ENCODE measurements at regions not wholly inside any gene's neighbourhood (a gene's known extent, or its start where the extent isn't known, plus 50 kb on each side); places are given as distances from the start of the nearest gene placed in this dataset.

- DNase-seq: no peak
Observed at GRCh38 chr16:72262711-72263110, 90.8 kb upstream of the PMFBP1 start.

DNA sequence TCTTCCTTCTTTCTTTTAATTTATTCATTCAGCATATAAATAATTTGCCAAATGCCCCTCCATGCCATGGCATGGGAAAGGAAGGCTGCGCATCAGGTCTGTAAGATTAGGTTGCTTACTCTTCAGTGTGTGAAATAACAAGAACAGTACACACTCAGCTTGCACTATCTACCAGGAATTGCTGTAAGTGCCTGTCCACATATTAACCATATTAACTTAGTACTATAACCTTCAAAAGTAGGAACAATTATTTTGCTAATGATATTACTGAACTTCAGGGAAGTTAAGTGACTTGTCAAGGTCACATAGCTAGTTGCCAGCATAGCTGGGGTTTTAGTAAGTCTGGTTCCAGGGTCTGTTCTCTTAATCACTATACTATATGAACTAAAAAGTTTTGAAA is 89.2 kb upstream of the PMFBP1 start:
- no peak for DNase-seq

- no peak for DNase-seq
Observed at GRCh38 chr16:72256398-72257066, 84.6 kb upstream of the PMFBP1 start.

- DNase-seq: no peak
Observed at GRCh38 chr16:72255786-72256185, 83.8 kb upstream of the PMFBP1 start.

GRCh38 chr16:72247821-72248253 is 75.9 kb upstream of the PMFBP1 start:
- no peak for DNase-seq

GRCh38 chr16:72246423-72246822 is 74.5 kb upstream of the PMFBP1 start:
- no peak for DNase-seq

DNA sequence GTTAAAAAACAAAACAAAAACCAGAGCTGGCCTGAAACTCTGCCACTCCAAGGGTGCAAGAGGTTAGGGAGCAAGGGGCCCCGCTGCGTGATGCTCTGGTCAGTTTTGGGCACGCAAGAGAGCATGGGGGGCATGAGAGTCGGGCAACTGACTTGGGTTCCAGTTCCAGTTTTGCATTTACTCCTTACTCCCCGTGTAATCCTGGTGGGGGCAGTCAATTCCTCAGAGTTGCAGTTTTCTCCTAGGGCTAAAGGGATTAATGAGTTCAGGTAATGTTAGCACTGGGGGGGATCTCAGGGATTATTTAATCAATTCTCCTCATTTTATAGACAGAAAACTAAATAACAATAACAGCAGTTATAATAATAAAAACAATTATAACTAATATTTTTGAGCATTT is 72.9 kb upstream of the PMFBP1 start:
- DNase-seq: no peak

DNA sequence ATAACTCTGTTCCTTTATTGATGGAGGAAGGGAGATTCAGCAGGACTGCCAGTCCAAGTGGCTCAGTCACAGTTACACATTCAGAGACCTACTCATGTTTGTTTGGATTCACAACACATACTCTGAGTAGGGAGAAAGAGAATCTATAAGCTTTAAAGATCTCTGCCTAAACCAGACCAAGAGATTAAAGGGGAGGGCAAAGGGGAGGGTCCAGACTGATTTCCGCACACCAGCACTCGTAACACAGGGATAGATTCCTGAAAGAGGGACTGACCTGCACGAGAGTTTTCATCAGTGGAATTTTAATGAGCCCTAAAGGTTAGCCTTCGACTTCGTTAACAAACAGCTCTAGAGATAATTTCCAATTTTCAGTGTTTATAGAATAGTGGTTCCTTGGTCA is 71.7 kb upstream of the PMFBP1 start:
- DNase-seq: no peak

GRCh38 chr16:72242757-72243156 is 70.8 kb upstream of the PMFBP1 start:
- no peak for DNase-seq

DNA sequence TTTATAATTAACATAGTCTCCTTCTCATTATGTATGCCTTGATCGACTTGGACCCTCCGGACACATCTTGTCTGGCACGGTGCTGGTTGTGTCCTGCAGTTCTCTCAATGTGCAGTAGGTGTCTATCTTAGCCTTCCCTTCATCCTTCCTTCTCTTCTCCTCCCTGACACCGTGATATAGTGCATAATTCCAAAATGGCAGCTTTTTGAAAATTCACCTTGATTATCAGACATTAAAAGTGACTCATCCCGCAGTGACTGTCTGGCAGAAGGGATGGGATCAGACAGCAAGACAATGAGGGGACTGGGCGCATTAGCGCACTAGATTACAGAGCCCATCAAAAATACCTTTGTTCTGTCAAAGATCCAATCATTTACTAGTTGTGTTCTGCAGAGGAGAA is 70.0 kb upstream of the PMFBP1 start:
- no peak for DNase-seq

- DNase-seq: no peak
Observed at GRCh38 chr16:72241008-72241407, 69.1 kb upstream of the PMFBP1 start.

DNA sequence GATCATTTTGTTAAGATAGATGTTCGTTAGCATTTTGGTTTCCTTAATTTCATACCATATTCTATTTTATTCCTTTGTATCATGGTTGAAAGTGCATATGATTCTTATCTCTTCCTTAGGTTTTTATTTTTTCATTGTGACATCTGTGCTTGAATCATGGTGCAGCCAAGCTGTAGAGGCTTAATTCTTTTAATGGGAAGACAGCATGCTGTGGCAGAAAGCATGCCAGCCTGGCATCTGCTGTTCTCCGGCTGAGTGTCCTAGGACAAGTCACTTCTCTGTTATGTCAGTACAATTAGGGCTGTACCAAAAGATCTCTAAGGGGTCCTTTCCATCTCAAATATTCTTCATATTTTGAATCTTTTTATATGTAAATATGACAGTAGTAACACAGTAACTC is 68.5 kb upstream of the PMFBP1 start:
- DNase-seq: no peak

- DNase-seq: no peak
Observed at GRCh38 chr16:72236866-72237265, 64.9 kb upstream of the PMFBP1 start.

DNA sequence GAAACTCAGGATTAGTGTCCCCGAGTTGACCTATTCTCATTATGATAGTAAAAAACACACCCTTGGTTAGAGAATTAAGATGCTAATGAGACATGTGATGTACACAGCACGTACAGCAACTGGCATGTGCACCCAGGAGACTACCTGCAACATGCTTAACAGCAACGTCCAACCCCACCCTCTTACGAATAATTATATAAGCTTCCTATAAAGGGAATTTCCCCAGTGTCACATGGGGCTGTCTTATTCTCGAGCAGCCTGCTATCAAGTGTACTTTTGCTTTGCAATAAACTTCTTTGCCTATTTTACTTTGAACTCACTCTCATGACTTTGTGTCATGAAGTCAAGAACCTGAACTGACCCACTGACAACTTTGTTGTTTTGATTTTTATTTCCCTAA is 62.4 kb upstream of the PMFBP1 start:
- no peak for DNase-seq

GRCh38 chr16:72228014-72228413 is 56.1 kb upstream of the PMFBP1 start:
- DNase-seq: no peak

- no peak for DNase-seq
Observed at GRCh38 chr16:72226136-72226535, 54.2 kb upstream of the PMFBP1 start.

DNA sequence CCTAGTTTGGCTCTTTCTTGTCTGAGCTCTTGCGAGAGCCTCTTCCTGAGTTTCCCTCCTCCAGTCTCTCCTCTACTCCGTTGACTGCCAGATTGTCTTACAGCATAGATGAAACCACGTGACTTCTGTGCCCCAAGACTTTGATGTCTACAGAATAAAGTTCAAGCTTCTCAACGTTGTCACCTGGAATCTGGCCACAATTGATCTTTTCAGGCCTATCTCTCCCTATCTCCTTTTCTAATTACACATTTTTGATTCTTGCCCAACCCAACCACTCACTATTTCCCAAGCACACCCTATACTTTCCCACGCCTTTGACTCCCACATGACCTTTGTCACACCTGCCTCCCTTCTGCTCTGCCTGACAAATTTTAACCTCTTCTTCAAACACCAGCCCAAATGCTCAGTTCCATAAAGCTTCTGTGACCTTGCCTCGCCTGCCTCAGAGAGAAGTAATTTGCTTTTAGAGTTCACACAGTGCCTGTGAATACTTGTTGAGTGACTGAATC is 52.4 kb upstream of the PMFBP1 start:
- DNase-seq: no peak

GRCh38 chr16:72222503-72222902 is 50.5 kb upstream of the PMFBP1 start:
- DNase-seq: no peak
